ENCODE measurements at regions not wholly inside any gene's neighbourhood (a gene's known extent, or its start where the extent isn't known, plus 50 kb on each side); places are given as distances from the start of the nearest gene placed in this dataset.
A peak's percentile ranks its signal among the peaks of the same experiment; 100 is the strongest.

DNA sequence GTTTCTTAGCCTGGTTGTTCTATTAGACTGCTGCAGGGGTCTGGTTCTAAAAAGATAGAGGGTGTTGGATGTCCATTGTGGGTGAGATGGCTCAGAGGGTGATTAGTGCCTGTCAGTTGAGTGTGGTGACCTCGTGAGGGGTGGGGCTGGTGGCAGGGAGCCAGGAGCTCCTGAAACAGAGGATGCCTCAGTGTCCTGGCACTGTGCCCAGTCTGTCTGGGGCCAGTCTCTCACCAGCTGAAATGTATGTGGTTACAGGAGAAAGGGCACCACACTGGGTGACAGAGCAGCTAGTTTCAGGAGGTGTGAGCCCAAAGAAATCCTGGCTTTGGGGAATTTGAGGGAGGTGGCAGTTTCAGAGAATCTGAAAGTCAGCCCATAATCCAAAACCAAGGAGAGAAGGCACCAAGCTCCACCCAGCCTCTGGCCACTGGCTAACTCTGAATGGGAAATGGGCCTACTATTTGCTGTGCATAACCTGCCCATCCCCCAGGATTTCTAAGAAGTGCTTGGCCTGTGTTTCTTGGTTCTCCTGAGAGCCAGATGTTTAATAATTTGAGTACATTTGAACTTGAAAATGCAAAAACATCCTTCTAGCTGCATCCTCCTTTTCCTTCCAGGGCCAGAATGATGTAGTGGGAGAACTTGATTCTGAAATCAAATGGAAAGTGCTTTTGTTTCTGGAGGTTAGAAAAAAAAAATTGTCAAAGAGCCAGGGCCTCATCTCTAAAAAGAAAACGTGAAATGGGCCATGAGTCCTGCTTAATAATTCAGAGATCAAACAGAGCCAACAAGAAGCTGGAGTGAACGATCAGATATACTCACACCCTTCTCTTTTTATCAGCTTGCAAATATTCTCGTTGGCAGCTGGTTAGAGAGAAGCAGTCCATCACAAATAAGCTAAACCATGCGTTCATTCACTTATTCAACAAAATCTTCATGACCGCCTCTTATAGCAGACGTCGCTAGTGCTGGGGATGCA lies 92.3 kb downstream of the B3GNT2 start:
- DNase-seq = peak; percentile 29 to 31
- H3K18ac ChIP-seq (ENCODE audit: low read length) = no peak overlapping the region
- H3K9me3 ChIP-seq (ENCODE audit: insufficient read depth, low read depth, low read length) = peaks cover 2% of the 10 kb centered on the region
- H2BK12ac ChIP-seq (ENCODE audit: low read length) = no peak overlapping the region
- H3K79me2 ChIP-seq (ENCODE audit: control insufficient read depth, insufficient read depth, low read length, poor library complexity) = peaks cover under 1% of the 10 kb centered on the region
- no peaks in the 10 kb centered on the region for H3K36me3 ChIP-seq (ENCODE audit: control insufficient read depth in 1 of 2, insufficient read depth in 2 of 2, low read length in 2 of 2)
- no peak overlapping the region for H3K9ac ChIP-seq (ENCODE audit: low read length)
- no peak overlapping the region for H2AK5ac ChIP-seq (ENCODE audit: low read length)
- H3K23ac ChIP-seq (ENCODE audit: low read length) = no peak overlapping the region
- no peak overlapping the region for H3K27ac ChIP-seq (ENCODE audit: low read depth, low read length)
- no peak overlapping the region for H2BK5ac ChIP-seq (ENCODE audit: low read depth, low read length, poor library complexity)
- WGBS (ENCODE audit: extremely low coverage, insufficient coverage, insufficient read length) = no CpG with 5 or more reads among the region's 8 CpGs
- H3K4ac ChIP-seq (ENCODE audit: low read depth, low read length) = no peak overlapping the region
- no peak overlapping the region for H3K4me3 ChIP-seq (ENCODE audit: low read depth, low read length)
- H2BK120ac ChIP-seq (ENCODE audit: insufficient read depth, low read length, poor library complexity) = no peak overlapping the region
- H3K14ac ChIP-seq (ENCODE audit: low read length) = no peak overlapping the region
- H4K8ac ChIP-seq (ENCODE audit: low read depth, low read length) = no peak overlapping the region
- no peaks in the 10 kb centered on the region for H3K27me3 ChIP-seq (ENCODE audit: insufficient read depth, low read length)
- H4K12ac ChIP-seq (ENCODE audit: low read depth, low read length) = no peak overlapping the region
- H3K4me1 ChIP-seq (ENCODE audit: control insufficient read depth in 1 of 2, insufficient read depth in 2 of 2, low read length in 2 of 2) = peaks cover under 1 to 3% of the 10 kb centered on the region in 2 experiments
- no peak overlapping the region for H3K4me2 ChIP-seq (ENCODE audit: low read length)
- no peak overlapping the region for H4K91ac ChIP-seq (ENCODE audit: low read depth, low read length)
- H2AFZ ChIP-seq (ENCODE audit: insufficient read depth, low read length, poor library complexity) = no peak overlapping the region
- peaks cover 1% of the 10 kb centered on the region for H3K79me1 ChIP-seq (ENCODE audit: low read length)

DNA sequence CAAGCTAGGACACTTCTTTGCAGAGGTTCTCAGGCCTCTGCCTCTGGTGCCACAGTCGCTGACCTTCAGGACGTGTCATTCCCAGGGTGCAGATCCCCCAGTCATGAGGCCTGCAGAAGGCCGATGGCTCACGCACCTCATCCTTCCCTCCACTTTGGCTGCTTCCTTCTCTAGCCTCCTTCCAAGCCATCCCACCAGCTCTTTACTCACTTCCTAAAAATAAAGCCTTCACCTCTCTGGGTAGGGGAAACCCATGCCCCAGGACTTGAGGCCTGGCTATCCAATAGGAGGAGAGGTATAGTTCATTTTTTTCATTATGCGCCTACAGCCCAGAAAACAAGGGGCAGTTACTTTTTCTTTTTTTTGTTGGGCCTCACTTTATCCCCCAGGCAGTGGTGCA lies 91.4 kb downstream of the B3GNT2 start:
- Histone ChIP-seq H3K27me3 (ENCODE audit: insufficient read depth, low read length) (no peaks in the 10 kb centered on the region), H3K4me3 (ENCODE audit: low read depth, low read length) (no peak overlapping the region), H3K18ac (ENCODE audit: low read length) (no peak overlapping the region), H3K36me3 (ENCODE audit: control insufficient read depth in 1 of 2, insufficient read depth in 2 of 2, low read length in 2 of 2) (no peaks in the 10 kb centered on the region), H2AFZ (ENCODE audit: insufficient read depth, low read length, poor library complexity) (no peak overlapping the region), H4K8ac (ENCODE audit: low read depth, low read length) (no peak overlapping the region), H4K91ac (ENCODE audit: low read depth, low read length) (no peak overlapping the region), H3K4me2 (ENCODE audit: low read length) (no peak overlapping the region), H2BK5ac (ENCODE audit: low read depth, low read length, poor library complexity) (no peak overlapping the region), H3K27ac (ENCODE audit: low read depth, low read length) (no peak overlapping the region), H4K12ac (ENCODE audit: low read depth, low read length) (no peak overlapping the region), H3K79me1 (ENCODE audit: low read length) (no peaks in the 10 kb centered on the region), H2BK12ac (ENCODE audit: low read length) (no peak overlapping the region), H2AK5ac (ENCODE audit: low read length) (no peak overlapping the region), H3K4me1 (ENCODE audit: control insufficient read depth in 1 of 2, insufficient read depth in 2 of 2, low read length in 2 of 2) (no peaks in the 10 kb centered on the region), H3K23ac (ENCODE audit: low read length) (no peak overlapping the region), H3K79me2 (ENCODE audit: control insufficient read depth, insufficient read depth, low read length, poor library complexity) (no peaks in the 10 kb centered on the region), H3K9ac (ENCODE audit: low read length) (no peak overlapping the region), H3K14ac (ENCODE audit: low read length) (no peak overlapping the region), H3K9me3 (ENCODE audit: insufficient read depth, low read depth, low read length) (peaks cover 2% of the 10 kb centered on the region), H2BK120ac (ENCODE audit: insufficient read depth, low read length, poor library complexity) (no peak overlapping the region), H3K4ac (ENCODE audit: low read depth, low read length) (no peak overlapping the region)
- no CpG with 5 or more reads among the region's 5 CpGs for WGBS (ENCODE audit: extremely low coverage, insufficient coverage, insufficient read length)
- peak in 1 of 2 donors; percentile 22 for DNase-seq

DNA sequence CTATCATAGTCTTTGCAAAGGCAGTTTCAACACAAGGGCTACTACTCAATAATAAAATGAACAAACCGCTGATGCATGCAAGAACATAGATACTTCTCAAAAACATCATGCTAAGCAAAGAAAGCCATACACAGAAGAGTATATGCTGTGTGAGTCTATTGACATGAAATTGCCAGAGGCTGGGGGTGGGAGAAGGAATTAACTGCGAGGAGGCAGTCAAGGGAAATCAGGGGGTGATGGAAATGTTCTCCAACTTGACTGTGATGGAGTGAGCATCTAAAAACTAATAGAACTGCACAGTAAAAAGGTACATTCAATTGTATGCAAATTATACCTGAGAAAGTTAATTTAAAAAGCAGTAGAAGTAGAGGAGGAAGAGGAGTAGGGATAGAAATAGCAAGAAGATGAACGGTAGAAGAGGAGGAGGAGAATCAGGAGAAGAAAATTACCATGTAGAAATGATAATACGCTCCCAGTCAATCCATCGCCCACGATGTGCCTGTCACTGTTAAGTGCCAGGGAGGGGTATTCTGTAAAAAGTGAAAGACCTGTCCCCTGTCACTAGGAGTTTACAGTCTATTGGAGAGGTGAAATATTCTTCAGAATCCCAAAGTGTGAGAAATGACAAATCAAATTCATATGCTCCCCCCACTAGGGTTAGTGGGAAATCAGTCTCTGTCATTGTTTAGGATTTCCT lies 90.3 kb downstream of the B3GNT2 start:
- DNase-seq = no peak
- Histone ChIP-seq H3K79me1 (ENCODE audit: low read length) (no peaks in the 10 kb centered on the region), H3K23ac (ENCODE audit: low read length) (no peak overlapping the region), H3K36me3 (ENCODE audit: control insufficient read depth in 1 of 2, insufficient read depth in 2 of 2, low read length in 2 of 2) (no peaks in the 10 kb centered on the region), H3K27me3 (ENCODE audit: insufficient read depth, low read length) (no peaks in the 10 kb centered on the region), H3K4me3 (ENCODE audit: low read depth, low read length) (no peak overlapping the region), H4K12ac (ENCODE audit: low read depth, low read length) (no peak overlapping the region), H3K18ac (ENCODE audit: low read length) (no peak overlapping the region), H3K4ac (ENCODE audit: low read depth, low read length) (no peak overlapping the region), H3K4me2 (ENCODE audit: low read length) (no peak overlapping the region), H4K8ac (ENCODE audit: low read depth, low read length) (no peak overlapping the region), H3K14ac (ENCODE audit: low read length) (no peak overlapping the region), H3K27ac (ENCODE audit: low read depth, low read length) (no peak overlapping the region), H3K4me1 (ENCODE audit: control insufficient read depth in 1 of 2, insufficient read depth in 2 of 2, low read length in 2 of 2) (no peaks in the 10 kb centered on the region), H3K9ac (ENCODE audit: low read length) (no peak overlapping the region), H3K79me2 (ENCODE audit: control insufficient read depth, insufficient read depth, low read length, poor library complexity) (no peaks in the 10 kb centered on the region), H2BK120ac (ENCODE audit: insufficient read depth, low read length, poor library complexity) (no peak overlapping the region), H3K9me3 (ENCODE audit: insufficient read depth, low read depth, low read length) (peaks cover 2% of the 10 kb centered on the region), H2BK5ac (ENCODE audit: low read depth, low read length, poor library complexity) (no peak overlapping the region), H4K91ac (ENCODE audit: low read depth, low read length) (no peak overlapping the region), H2AK5ac (ENCODE audit: low read length) (no peak overlapping the region), H2BK12ac (ENCODE audit: low read length) (no peak overlapping the region), H2AFZ (ENCODE audit: insufficient read depth, low read length, poor library complexity) (no peak overlapping the region)
- no CpG with 5 or more reads among the region's 6 CpGs for WGBS (ENCODE audit: extremely low coverage, insufficient coverage, insufficient read length)

DNA sequence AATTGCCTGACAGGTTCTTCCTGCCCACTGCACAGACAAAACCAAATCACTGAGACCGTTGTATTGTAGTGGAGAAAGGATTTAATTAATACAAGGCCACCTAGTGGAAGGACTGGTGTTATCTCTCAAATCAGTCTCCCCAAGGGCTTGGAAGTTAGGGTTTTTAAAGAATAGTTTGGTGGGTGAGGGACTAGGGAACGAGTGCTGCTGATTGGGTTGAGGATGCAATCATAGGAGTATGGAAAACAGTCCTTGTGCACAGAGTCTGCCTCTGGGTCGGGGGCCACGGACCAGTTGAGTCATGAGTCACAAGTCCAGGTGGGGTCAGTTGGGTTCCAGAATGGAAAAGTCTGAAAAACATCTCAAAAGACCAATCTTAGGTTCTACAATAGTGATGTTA lies 89.1 kb downstream of the B3GNT2 start:
- Histone ChIP-seq H3K23ac (ENCODE audit: low read length) (no peak overlapping the region), H3K9ac (ENCODE audit: low read length) (no peak overlapping the region), H3K36me3 (ENCODE audit: control insufficient read depth in 1 of 2, insufficient read depth in 2 of 2, low read length in 2 of 2) (no peaks in the 10 kb centered on the region), H3K4ac (ENCODE audit: low read depth, low read length) (no peak overlapping the region), H3K4me3 (ENCODE audit: low read depth, low read length) (no peak overlapping the region), H3K27me3 (ENCODE audit: insufficient read depth, low read length) (no peaks in the 10 kb centered on the region), H3K4me1 (ENCODE audit: control insufficient read depth in 1 of 2, insufficient read depth in 2 of 2, low read length in 2 of 2) (no peaks in the 10 kb centered on the region), H3K79me1 (ENCODE audit: low read length) (no peaks in the 10 kb centered on the region), H4K8ac (ENCODE audit: low read depth, low read length) (no peak overlapping the region), H3K18ac (ENCODE audit: low read length) (no peak overlapping the region), H2BK120ac (ENCODE audit: insufficient read depth, low read length, poor library complexity) (no peak overlapping the region), H4K91ac (ENCODE audit: low read depth, low read length) (no peak overlapping the region), H2AFZ (ENCODE audit: insufficient read depth, low read length, poor library complexity) (no peak overlapping the region), H2BK12ac (ENCODE audit: low read length) (no peak overlapping the region), H2BK5ac (ENCODE audit: low read depth, low read length, poor library complexity) (no peak overlapping the region), H2AK5ac (ENCODE audit: low read length) (no peak overlapping the region), H3K14ac (ENCODE audit: low read length) (no peak overlapping the region), H3K9me3 (ENCODE audit: insufficient read depth, low read depth, low read length) (peaks cover 2% of the 10 kb centered on the region), H3K27ac (ENCODE audit: low read depth, low read length) (no peak overlapping the region), H3K79me2 (ENCODE audit: control insufficient read depth, insufficient read depth, low read length, poor library complexity) (no peaks in the 10 kb centered on the region), H3K4me2 (ENCODE audit: low read length) (no peak overlapping the region), H4K12ac (ENCODE audit: low read depth, low read length) (no peak overlapping the region)
- no CpG with 5 or more reads among the region's 4 CpGs for WGBS (ENCODE audit: extremely low coverage, insufficient coverage, insufficient read length)
- no peak for DNase-seq

Measured in trophoblast cell (in vitro differentiated cells and primary cell).